ENCODE measurements at regions not wholly inside any gene's neighbourhood (a gene's known extent, or its start where the extent isn't known, plus 50 kb on each side); places are given as distances from the start of the nearest gene placed in this dataset.
A peak's percentile ranks its signal among the peaks of the same experiment; 100 is the strongest.
"Not testable (repeated sequence)": the region's sequence is repeated elsewhere in the genome, so short reads cannot be mapped to it uniquely, and the experiment has no call there.

DNA sequence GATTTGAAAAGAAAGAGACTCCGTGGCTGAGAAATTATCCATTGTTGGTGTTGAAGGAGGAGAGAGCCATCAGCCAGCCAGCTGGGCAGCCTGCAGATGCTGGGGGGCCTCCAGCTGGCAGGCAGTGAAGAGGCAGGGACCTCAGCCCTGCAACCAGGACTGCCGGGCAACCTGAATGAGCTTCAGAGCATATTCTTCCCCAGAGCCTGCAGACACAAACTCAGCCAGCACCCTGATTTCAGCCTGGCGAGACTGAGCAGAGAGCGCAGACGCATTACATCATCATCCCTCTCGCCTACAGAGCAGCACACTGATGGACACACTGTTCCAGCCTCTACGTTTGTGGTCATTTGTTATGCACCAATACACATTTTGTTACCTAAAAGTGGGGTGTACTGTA lies 150.7 kb upstream of the RAB6C start:
- no peak for DNase-seq (ENCODE audit: low spot score in 2 of 2)
- H3K27ac ChIP-seq: no peak overlapping the region
- H3K36me3 ChIP-seq: peaks cover 0 to 20% (median 0%) of the 10 kb centered on the region in 3 donors
- no peak overlapping the region for H3K4me3 ChIP-seq
- WGBS, 2 donors: 71 to 75% methylated on average over 7 of the region's 7 CpGs
- no peaks in the 10 kb centered on the region for H3K4me1 ChIP-seq
- H3K27me3 ChIP-seq: no peaks in the 10 kb centered on the region
- peaks cover 0 to 18% (median 0%) of the 10 kb centered on the region in 4 donors for H3K9me3 ChIP-seq
- TF ChIP-seq POLR2A (IDR thresholded peaks at IDR 0.05): no peak
- TF ChIP-seq, protein P1, sequence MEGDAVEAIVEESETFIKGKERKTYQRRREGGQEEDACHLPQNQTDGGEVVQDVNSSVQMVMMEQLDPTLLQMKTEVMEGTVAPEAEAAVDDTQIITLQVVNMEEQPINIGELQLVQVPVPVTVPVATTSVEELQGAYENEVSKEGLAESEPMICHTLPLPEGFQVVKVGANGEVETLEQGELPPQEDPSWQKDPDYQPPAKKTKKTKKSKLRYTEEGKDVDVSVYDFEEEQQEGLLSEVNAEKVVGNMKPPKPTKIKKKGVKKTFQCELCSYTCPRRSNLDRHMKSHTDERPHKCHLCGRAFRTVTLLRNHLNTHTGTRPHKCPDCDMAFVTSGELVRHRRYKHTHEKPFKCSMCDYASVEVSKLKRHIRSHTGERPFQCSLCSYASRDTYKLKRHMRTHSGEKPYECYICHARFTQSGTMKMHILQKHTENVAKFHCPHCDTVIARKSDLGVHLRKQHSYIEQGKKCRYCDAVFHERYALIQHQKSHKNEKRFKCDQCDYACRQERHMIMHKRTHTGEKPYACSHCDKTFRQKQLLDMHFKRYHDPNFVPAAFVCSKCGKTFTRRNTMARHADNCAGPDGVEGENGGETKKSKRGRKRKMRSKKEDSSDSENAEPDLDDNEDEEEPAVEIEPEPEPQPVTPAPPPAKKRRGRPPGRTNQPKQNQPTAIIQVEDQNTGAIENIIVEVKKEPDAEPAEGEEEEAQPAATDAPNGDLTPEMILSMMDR (IDR thresholded peaks at IDR 0.05): no peak
- no peak for TF ChIP-seq EP300 (IDR thresholded peaks at IDR 0.05)

DNA sequence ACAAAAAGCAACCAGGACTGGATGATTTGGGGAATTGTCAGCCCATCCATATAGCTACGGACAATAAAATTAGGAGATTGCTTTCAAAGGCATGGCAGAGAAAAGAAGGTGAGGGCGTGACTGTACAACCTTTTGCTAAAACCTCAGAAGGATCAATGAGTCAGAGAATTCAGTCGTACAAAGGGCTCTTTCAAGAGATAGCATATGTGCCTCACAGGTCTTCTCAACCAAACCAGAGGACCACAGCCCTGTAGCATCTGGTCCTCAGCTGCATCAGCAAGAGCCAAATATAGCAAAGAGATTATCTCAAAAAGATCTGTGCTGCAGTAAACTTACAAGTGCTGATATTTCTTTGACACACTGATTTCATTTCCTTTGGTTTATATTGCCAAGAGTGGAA lies 149.9 kb upstream of the RAB6C start:
- no peaks in the 10 kb centered on the region for H3K27me3 ChIP-seq
- peaks cover 0 to 20% (median 0%) of the 10 kb centered on the region in 3 donors for H3K36me3 ChIP-seq
- no peak overlapping the region for H3K4me3 ChIP-seq
- TF ChIP-seq EP300 (IDR thresholded peaks at IDR 0.05): no peak
- TF ChIP-seq, protein P1 (IDR thresholded peaks at IDR 0.05): no peak
- TF ChIP-seq POLR2A (IDR thresholded peaks at IDR 0.05): no peak
- no peak overlapping the region for H3K27ac ChIP-seq
- H3K9me3 ChIP-seq: peaks cover 0 to 18% (median 0%) of the 10 kb centered on the region in 4 donors
- no peak for DNase-seq (ENCODE audit: low spot score in 2 of 2)
- H3K4me1 ChIP-seq: no peaks in the 10 kb centered on the region
- 78 to 83% methylated on average over 3 of the region's 3 CpGs for WGBS, 2 donors

DNA sequence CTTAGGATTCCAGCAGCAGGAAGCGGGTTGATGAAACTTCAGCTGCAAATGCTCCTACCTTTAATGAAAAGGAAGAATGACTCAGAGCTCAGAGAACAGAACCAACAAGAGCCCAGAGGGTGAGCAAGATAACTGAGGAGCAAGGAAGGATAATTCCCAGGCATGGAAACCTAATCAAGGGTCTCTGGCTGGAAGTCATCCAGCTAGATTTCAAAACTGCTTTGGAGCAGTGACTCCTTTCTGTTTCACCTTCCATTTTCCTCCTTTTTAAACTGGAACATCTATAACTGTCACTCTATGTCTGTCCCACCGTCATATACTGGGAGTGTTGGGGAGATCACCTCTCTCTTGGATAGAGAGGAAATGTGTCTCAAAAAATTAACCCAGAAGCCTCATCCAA lies 148.4 kb upstream of the RAB6C start:
- H3K36me3 ChIP-seq: peaks cover 0 to 20% (median 0%) of the 10 kb centered on the region in 3 donors
- no peaks in the 10 kb centered on the region for H3K4me1 ChIP-seq
- H3K27ac ChIP-seq: no peak overlapping the region
- WGBS, 2 donors: 87 to 96% methylated on average over 2 of the region's 2 CpGs
- H3K27me3 ChIP-seq: no peaks in the 10 kb centered on the region
- DNase-seq (ENCODE audit: low spot score in 2 of 2): no peak
- H3K9me3 ChIP-seq: peaks cover 0 to 18% (median 0%) of the 10 kb centered on the region in 4 donors
- H3K4me3 ChIP-seq: no peak overlapping the region
- no peak for TF ChIP-seq EP300 (IDR thresholded peaks at IDR 0.05)
- TF ChIP-seq POLR2A (IDR thresholded peaks at IDR 0.05): no peak

DNA sequence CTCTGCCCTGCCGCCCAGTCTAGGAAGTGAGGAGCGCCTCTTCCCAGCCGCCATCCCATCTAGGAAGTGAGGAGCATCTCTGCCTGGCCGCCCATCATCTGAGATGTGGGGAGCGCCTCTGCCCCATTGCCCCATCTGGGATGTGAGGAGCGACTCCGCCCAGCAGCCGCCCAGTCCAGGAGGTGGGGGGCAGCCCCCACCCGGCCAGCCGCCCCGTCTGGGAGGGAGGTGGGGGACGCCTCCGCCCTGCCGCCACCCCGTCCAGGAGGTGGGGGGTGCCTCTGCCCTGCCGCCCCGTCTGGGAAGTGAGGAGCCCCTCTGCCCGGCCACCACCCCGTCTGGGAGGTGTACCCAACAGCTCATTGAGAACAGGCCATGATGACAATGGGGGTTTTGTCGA lies 146.0 kb upstream of the RAB6C start:
- DNase-seq (ENCODE audit: low spot score in 2 of 2); H3K4me1 ChIP-seq; H3K27ac ChIP-seq; H3K4me3 ChIP-seq; H3K27me3 ChIP-seq: not testable (repeated sequence)
- peaks cover 0 to 20% (median 0%) of the 10 kb centered on the region in 3 donors for H3K36me3 ChIP-seq
- WGBS, 2 donors: 73 to 94% methylated on average over 10 to 19 of the region's 20 CpGs
- peaks cover 0 to 18% (median 0%) of the 10 kb centered on the region in 4 donors for H3K9me3 ChIP-seq

DNA sequence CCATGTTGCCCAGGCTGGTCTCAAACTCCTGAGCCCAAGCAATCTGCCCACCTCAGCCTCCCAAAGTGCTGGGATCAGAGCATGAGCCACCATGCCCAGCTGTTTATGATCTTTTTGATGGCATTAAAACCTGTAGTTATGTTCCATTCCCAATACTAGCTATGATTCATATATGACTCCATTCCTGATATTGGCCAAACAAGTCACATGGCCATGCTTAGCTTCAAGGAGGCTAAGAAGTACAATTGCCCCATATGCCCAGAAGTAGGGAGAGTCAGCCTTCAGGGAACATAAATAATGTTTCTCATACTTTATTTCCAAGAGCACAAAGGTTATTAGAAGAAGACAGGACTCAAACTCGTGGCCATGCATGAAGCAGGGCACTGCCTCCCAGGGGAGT lies 132.4 kb upstream of the RAB6C start:
- H3K4me3 ChIP-seq: no peak overlapping the region
- no peaks in the 10 kb centered on the region for H3K36me3 ChIP-seq
- 32 to 43% methylated on average over 1 of the region's 1 CpG for WGBS, 2 donors
- no peak overlapping the region for H3K27ac ChIP-seq
- DNase-seq (ENCODE audit: low spot score in 2 of 2): no peak
- no peak for TF ChIP-seq EP300 (IDR thresholded peaks at IDR 0.05)
- TF ChIP-seq, protein P1 (IDR thresholded peaks at IDR 0.05): no peak
- no peak for TF ChIP-seq POLR2A (IDR thresholded peaks at IDR 0.05)
- H3K27me3 ChIP-seq: no peaks in the 10 kb centered on the region
- no peaks in the 10 kb centered on the region for H3K4me1 ChIP-seq
- peaks cover 0 to 6% (median 0%) of the 10 kb centered on the region in 4 donors for H3K9me3 ChIP-seq

DNA sequence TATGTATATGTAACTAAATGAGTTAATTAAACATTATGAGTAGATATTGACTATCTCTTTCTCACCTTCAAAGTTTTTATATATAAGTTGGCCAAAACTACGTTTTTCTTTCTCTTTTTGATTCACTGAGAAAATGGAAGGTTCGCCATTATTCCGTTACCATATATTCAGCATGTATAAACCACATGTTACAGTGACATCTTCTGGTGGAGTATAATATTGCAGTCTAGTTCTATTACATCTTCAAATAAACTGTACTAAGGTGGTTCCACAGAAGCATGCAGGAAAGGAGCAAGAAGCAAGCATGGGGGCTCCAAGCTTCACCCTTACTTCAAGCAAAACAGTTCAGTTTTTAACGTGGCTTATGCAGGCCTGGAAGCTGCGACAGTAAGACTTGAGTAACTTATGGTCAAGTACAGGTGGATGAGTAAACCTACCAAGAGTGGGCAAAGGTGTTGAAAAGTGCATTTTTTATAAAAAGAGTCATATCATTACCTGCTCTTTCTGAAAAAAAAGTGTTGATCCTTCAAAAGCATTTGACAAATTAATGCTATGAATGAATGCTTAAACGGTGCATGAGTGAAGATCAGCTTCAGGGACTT lies 129.8 kb upstream of the RAB6C start:
- no peak for DNase-seq (ENCODE audit: low spot score in 2 of 2)
- Histone ChIP-seq H3K4me1 (no peaks in the 10 kb centered on the region), H3K27ac (no peak overlapping the region), H3K36me3 (no peaks in the 10 kb centered on the region), H3K4me3 (peak overlapping the region in 1 of 4 donors; percentile 16), H3K27me3 (no peaks in the 10 kb centered on the region), H3K9me3 (no peaks in the 10 kb centered on the region)
- TF ChIP-seq POLR2A (IDR thresholded peaks at IDR 0.05): no peak
- no peak for TF ChIP-seq EP300 (IDR thresholded peaks at IDR 0.05)
- TF ChIP-seq, protein P1 (IDR thresholded peaks at IDR 0.05): peak; percentile 47 to 60 (median 51)
- 20% methylated on average over 6 of the region's 6 CpGs for WGBS, 2 donors
